HPDE6-E6E7 (cell line): ENCODE measurements at regions not wholly inside any gene's neighbourhood (a gene's known extent, or its start where the extent isn't known, plus 50 kb on each side); places are given as distances from the start of the nearest gene placed in this dataset.

Experiments
- DNase-seq: peaks from one replicate; pipeline ENCODE4 v3.0.0; 2011; ENCODE audit warnings: missing footprints; ENCODE audit errors: extremely low spot score

GRCh38 chr2:71844967-71845366, 302.7 kb downstream of the CYP26B1 start:
- DNase-seq, result no peak

- DNase-seq, result peak; percentile 17
Observed at GRCh38 chr2:71843391-71843850, 304.2 kb downstream of the CYP26B1 start.

GRCh38 chr2:71842744-71843143, 304.9 kb downstream of the CYP26B1 start:
- no peak for DNase-seq

- DNase-seq, result no peak
Observed at GRCh38 chr2:71839826-71840225, 307.8 kb downstream of the CYP26B1 start.

GRCh38 chr2:71834796-71835195, 312.9 kb downstream of the CYP26B1 start:
- no peak for DNase-seq

GRCh38 chr2:71833855-71834560, 313.7 kb downstream of the CYP26B1 start:
- DNase-seq, result no peak

GRCh38 chr2:71833272-71833671, 314.4 kb downstream of the CYP26B1 start:
- DNase-seq, result no peak

- DNase-seq, result no peak
Observed at GRCh38 chr2:71832844-71833243, 314.8 kb downstream of the CYP26B1 start.

GRCh38 chr2:71832388-71832787, 315.3 kb downstream of the CYP26B1 start:
- DNase-seq, result no peak

GRCh38 chr2:71831193-71831577, 316.5 kb downstream of the CYP26B1 start:
- no peak for DNase-seq

- DNase-seq, result no peak
Observed at GRCh38 chr2:71830497-71831192, 317.0 kb downstream of the CYP26B1 start.

GRCh38 chr2:71829008-71829407, 318.7 kb downstream of the CYP26B1 start:
- DNase-seq, result no peak

- no peak for DNase-seq
Observed at GRCh38 chr2:71827973-71828372, 319.7 kb downstream of the CYP26B1 start.

- DNase-seq, result no peak
Observed at GRCh38 chr2:71827524-71827901, 320.1 kb downstream of the CYP26B1 start.

- DNase-seq, result no peak
Observed at GRCh38 chr2:71826826-71827523, 320.7 kb downstream of the CYP26B1 start.

GRCh38 chr2:71826299-71826698, 321.4 kb downstream of the CYP26B1 start:
- DNase-seq, result no peak

GRCh38 chr2:71824436-71824835, 323.2 kb downstream of the CYP26B1 start:
- DNase-seq, result no peak

- DNase-seq, result no peak
Observed at GRCh38 chr2:71823526-71823925, 324.1 kb downstream of the CYP26B1 start.

- no peak for DNase-seq
Observed at GRCh38 chr2:71822463-71822862, 325.2 kb downstream of the CYP26B1 start.

GRCh38 chr2:71821856-71822255, 325.8 kb downstream of the CYP26B1 start:
- DNase-seq, result no peak

- no peak for DNase-seq
Observed at GRCh38 chr2:71816815-71817214, 330.8 kb downstream of the CYP26B1 start.

- DNase-seq, result no peak
Observed at GRCh38 chr2:71815701-71816474, 331.8 kb downstream of the CYP26B1 start.
